ENCODE measurements at regions not wholly inside any gene's neighbourhood (a gene's known extent, or its start where the extent isn't known, plus 50 kb on each side); places are given as distances from the start of the nearest gene placed in this dataset.

- POLR2A ChIA-PET = no interaction called here
- Histone ChIP-seq H3K4me3 (ENCODE audit: low read depth, low read length) (no peak overlapping the region), H3K36me3 (ENCODE audit: control insufficient read depth, insufficient read depth, low read length) (no peaks in the 10 kb centered on the region), H3K27me3 (ENCODE audit: control insufficient read depth, insufficient read depth, low read length) (no peaks in the 10 kb centered on the region)
- TF ChIP-seq CTCF (IDR thresholded peaks at IDR 0.05; ENCODE audit: insufficient read depth, low read depth, low read length) = no peak
- CTCF ChIA-PET = no interaction called here
- DNase-seq (ENCODE audit: low read depth) = no peak
Observed at GRCh38 chr5:89302102-89302891, 419.3 kb upstream of the MEF2C start.

GRCh38 chr5:89301321-89302025 is 418.5 kb upstream of the MEF2C start:
- CTCF ChIA-PET = interaction anchor here (0.6 to 1.0 kb wide), 2 partner anchors 10 to 755 kb away, joined by 3 read pairs; no protein-coding TSS in a partner anchor
- Histone ChIP-seq H3K36me3 (ENCODE audit: control insufficient read depth, insufficient read depth, low read length) (no peaks in the 10 kb centered on the region), H3K27me3 (ENCODE audit: control insufficient read depth, insufficient read depth, low read length) (no peaks in the 10 kb centered on the region), H3K4me3 (ENCODE audit: low read depth, low read length) (no peak overlapping the region)
- POLR2A ChIA-PET = interaction anchor here (0.5 kb wide), 1 partner anchor 156 kb away, joined by 3 read pairs; no protein-coding TSS in a partner anchor
- TF ChIP-seq CTCF (IDR thresholded peaks at IDR 0.05; ENCODE audit: insufficient read depth, low read depth, low read length) = no peak
- no peak for DNase-seq (ENCODE audit: low read depth)

GRCh38 chr5:89300426-89300970 is 417.5 kb upstream of the MEF2C start:
- H3K36me3 ChIP-seq (ENCODE audit: control insufficient read depth, insufficient read depth, low read length) = no peaks in the 10 kb centered on the region
- no peak for TF ChIP-seq CTCF (IDR thresholded peaks at IDR 0.05; ENCODE audit: insufficient read depth, low read depth, low read length)
- H3K27me3 ChIP-seq (ENCODE audit: control insufficient read depth, insufficient read depth, low read length) = no peaks in the 10 kb centered on the region
- ChIA-PET POLR2A (interaction anchor here (0.5 kb wide), 1 partner anchor 157 kb away, joined by 3 read pairs; no protein-coding TSS in a partner anchor), CTCF (interaction anchor here (0.6 to 1.0 kb wide), 2 partner anchors 9 to 756 kb away, joined by 3 read pairs; no protein-coding TSS in a partner anchor)
- H3K4me3 ChIP-seq (ENCODE audit: low read depth, low read length) = no peak overlapping the region
- no peak for DNase-seq (ENCODE audit: low read depth)

GRCh38 chr5:89299998-89300397 is 417.0 kb upstream of the MEF2C start:
- DNase-seq (ENCODE audit: low read depth) = no peak
- Histone ChIP-seq H3K27me3 (ENCODE audit: control insufficient read depth, insufficient read depth, low read length) (no peaks in the 10 kb centered on the region), H3K4me3 (ENCODE audit: low read depth, low read length) (no peak overlapping the region), H3K36me3 (ENCODE audit: control insufficient read depth, insufficient read depth, low read length) (no peaks in the 10 kb centered on the region)
- TF ChIP-seq CTCF (IDR thresholded peaks at IDR 0.05; ENCODE audit: insufficient read depth, low read depth, low read length) = no peak
- ChIA-PET POLR2A (no interaction called here), CTCF (no interaction called here)

GRCh38 chr5:89297066-89297465 is 414.1 kb upstream of the MEF2C start:
- CTCF ChIA-PET = no interaction called here
- DNase-seq (ENCODE audit: low read depth) = no peak
- no peak for TF ChIP-seq CTCF (IDR thresholded peaks at IDR 0.05; ENCODE audit: insufficient read depth, low read depth, low read length)

More at GRCh38 chr5:89297066-89297465, 414.1 kb upstream of the MEF2C start:
- POLR2A ChIA-PET = no interaction called here
- Histone ChIP-seq H3K36me3 (ENCODE audit: control insufficient read depth, insufficient read depth, low read length) (no peaks in the 10 kb centered on the region), H3K4me3 (ENCODE audit: low read depth, low read length) (no peak overlapping the region), H3K27me3 (ENCODE audit: control insufficient read depth, insufficient read depth, low read length) (no peaks in the 10 kb centered on the region)

All from BJ (cell line).